IPS-18c (cell line): ENCODE measurements at regions not wholly inside any gene's neighbourhood (a gene's known extent, or its start where the extent isn't known, plus 50 kb on each side); places are given as distances from the start of the nearest gene placed in this dataset.

Source experiments
- H3K4me3 ChIP-seq: 2 replicates; pipeline ENCODE4 v1.7.0; 2013; ENCODE audit warnings: low read depth, mild to moderate bottlenecking, low read length, moderate library complexity; ENCODE audit not compliant: insufficient read depth
- H3K9me3 ChIP-seq: one replicate; pipeline ENCODE4 v1.6.1; 2013; ENCODE audit warnings: mild to moderate bottlenecking, low read length, moderate library complexity; ENCODE audit not compliant: control insufficient read depth, insufficient read depth

DNA sequence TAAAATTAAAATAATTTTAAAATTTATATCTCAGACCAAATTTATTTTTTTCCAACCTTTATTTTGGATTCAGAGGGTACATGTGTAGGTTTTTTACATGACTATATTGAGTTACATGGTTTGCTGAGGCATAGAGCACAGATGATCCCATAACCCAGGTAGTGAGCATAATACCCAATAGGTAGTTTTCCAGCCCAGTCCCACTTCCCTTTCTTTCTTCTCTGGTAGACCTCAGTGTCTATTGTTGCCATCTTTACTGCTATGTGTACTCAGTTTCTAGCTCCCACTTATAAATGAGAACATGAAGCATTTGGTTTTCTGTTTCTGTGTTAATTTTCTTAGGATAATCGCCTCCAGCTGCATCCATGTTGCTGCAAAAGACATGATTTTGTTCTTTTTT, 338.1 kb downstream of the EFHB start:
- H3K4me3 ChIP-seq, result no peak overlapping the region
- no peaks in the 10 kb centered on the region for H3K9me3 ChIP-seq
